ENCODE measurements at regions not wholly inside any gene's neighbourhood (a gene's known extent, or its start where the extent isn't known, plus 50 kb on each side); places are given as distances from the start of the nearest gene placed in this dataset.
"Not testable (repeated sequence)": the region's sequence is repeated elsewhere in the genome, so short reads cannot be mapped to it uniquely, and the experiment has no call there.

- in situ Hi-C loops (cut with MboI; ENCODE audit: low sequenced_read_pairs), result no loop called here
Observed at GRCh38 chr1:182229921-182230491, 161.6 kb downstream of the GLUL start.

- in situ Hi-C loops (cut with MboI; ENCODE audit: low sequenced_read_pairs), result no loop called here
Observed at GRCh38 chr1:182229451-182229850, 162.1 kb downstream of the GLUL start.

- in situ Hi-C loops (cut with MboI; ENCODE audit: low sequenced_read_pairs), result no loop called here
Observed at GRCh38 chr1:182227864-182228547, 163.6 kb downstream of the GLUL start.

GRCh38 chr1:182226618-182227017, 165.0 kb downstream of the GLUL start:
- in situ Hi-C loops (cut with MboI; ENCODE audit: low sequenced_read_pairs), result no loop called here

- in situ Hi-C loops (cut with MboI; ENCODE audit: low sequenced_read_pairs), result not testable (repeated sequence)
Observed at GRCh38 chr1:182225755-182226154, 164.2 kb upstream of the ZNF648 start.

GRCh38 chr1:182221990-182222389, 160.5 kb upstream of the ZNF648 start:
- in situ Hi-C loops (cut with MboI; ENCODE audit: low sequenced_read_pairs), result not testable (repeated sequence)

GRCh38 chr1:182221367-182221766, 159.9 kb upstream of the ZNF648 start:
- in situ Hi-C loops (cut with MboI; ENCODE audit: low sequenced_read_pairs), result not testable (repeated sequence)

DNA sequence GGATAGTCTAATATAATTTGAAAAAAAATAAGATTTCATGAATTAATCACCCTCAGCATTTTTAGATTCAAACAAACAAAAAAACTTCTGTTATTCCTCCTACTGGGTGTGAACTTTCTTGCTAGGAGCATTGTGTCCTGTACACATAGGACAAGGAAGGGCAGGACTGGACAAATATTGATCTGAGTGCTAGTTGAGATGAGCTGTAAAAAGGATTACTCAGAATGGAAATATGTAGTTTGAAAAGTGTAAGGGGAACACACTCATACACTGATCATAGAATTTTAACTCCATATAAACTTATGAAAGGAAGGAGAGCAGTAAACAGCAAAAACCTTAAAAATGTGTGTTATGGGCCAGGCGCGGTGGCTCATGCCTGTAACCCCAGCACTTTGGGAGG, 156.5 kb upstream of the ZNF648 start:
- in situ Hi-C loops (cut with MboI; ENCODE audit: low sequenced_read_pairs), result no loop called here

DNA sequence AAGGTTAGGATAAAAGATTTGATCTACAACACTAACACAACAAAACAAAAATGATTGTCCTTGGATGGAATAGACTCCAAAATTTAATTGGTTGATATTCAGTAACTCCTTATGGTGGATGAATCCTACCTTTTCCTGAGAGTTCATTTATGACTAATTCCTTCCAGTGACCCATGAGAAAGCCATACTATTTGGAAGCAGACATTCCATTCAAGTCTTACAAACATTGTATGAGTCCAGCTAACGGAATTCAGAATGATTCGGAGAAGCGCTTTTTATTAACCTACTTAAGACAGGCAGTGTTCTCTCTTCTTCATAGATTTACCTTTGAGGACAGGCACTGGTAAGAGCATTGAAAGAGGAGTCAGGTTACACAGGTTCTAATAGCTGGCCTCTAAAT, 155.6 kb upstream of the ZNF648 start:
- in situ Hi-C loops (cut with MboI; ENCODE audit: low sequenced_read_pairs), result no loop called here

DNA sequence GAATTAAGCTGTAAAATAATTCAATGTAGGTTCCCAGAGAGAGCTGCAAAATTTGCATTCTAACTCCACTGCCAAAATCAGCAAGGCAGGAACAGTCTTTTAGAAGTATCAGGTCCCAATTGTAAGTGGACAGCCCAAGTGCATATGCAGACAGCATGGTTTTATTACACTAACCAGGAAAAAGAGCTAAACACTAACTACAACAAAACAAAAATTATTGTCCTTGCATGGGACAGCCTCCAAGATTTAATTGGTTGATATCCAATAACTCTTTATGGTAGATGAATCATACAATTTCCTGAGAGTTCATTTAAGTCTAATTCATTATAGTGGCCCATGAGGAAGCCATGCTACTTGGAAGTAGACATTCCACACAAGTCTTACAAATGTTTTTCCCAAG, 154.3 kb upstream of the ZNF648 start:
- in situ Hi-C loops (cut with MboI; ENCODE audit: low sequenced_read_pairs), result no loop called here

DNA sequence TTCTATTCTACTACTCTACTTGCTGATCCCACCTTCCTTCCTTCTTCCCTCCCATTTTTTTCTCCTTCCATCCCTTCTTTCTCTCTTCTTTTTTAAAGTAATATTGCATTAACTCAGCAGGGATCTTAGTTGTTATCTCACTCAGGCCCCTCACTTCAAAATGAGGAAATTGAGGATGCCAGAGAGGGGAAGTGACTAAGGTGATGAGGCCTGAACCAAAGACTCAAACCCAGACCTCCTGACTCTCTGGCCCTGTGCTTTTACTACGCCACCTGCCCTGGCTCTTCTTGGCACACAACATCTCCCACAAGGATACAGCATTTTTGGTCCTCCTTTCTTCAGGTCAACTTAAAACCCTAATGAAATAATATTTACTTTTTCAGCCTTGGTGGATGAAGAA, 151.7 kb upstream of the ZNF648 start:
- in situ Hi-C loops (cut with MboI; ENCODE audit: low sequenced_read_pairs), result no loop called here

- in situ Hi-C loops (cut with MboI; ENCODE audit: low sequenced_read_pairs), result no loop called here
Observed at GRCh38 chr1:182211386-182211785, 149.9 kb upstream of the ZNF648 start.

DNA sequence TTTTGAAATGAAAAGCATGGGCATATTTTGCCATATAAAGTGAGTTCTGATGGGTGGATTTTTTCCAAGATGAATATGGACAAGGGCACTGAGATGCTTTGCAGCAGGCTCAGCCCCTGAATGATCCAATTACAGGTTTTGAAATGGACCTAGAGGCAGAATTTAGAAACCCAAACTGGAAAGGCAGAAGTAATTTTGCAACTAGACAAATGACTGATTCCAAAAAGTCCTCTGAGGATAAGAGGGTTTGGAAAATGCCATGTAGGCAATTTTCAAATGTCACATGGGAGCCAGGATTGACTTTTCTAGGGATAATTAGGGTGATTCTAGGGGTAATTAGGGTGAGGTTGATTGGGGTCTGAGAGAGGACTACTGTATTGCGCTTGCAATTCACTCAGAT, 148.9 kb upstream of the ZNF648 start:
- in situ Hi-C loops (cut with MboI; ENCODE audit: low sequenced_read_pairs), result no loop called here

DNA sequence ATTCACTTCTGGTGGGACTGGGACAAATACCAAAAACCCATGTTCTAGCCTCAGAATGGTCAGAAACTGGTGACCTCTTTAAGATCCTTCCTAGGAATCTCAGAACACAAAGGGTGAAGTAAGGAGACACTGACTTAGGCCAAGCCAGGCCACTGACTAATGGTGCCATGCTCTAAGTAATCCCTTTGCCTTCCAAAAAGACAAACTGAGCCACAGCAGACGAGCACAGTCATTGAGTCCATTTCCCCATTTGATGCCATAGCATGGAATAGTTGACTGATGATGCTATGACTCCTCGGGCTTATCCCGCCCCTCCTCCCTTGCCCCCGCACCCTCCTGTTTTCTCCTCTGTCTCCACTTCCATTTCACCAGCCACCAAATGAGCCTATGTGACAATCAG, 145.8 kb upstream of the ZNF648 start:
- in situ Hi-C loops (cut with MboI; ENCODE audit: low sequenced_read_pairs), result no loop called here

DNA sequence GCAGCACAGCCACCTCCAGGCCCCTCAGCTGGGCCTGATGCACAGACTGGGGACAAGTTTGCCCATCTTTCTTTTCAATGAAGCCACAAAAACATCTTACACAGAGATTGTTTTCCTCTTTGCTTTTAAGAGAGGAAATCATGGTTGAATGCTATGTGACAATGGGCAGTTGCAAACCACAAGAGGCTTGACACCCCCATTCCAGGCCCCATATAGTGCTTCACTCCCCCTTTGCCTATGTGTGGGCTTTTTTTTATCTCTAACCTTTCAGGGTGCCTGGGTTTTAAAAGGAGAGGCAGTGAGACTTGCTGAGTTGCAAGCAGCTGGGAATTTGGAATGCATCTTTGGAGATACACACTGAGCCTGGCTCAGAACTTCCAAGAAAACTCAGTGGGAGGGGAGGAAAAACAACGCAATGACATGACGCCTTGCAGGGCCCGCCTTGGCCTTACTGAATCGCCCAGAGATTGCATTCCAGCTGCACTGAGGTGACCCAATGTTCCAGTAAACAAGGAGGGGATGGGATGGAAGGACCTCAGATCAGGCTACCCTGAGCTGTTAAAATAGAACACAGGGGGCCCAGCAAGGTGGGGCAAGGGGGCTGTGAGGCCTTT, 145.2 kb upstream of the ZNF648 start:
- in situ Hi-C loops (cut with MboI; ENCODE audit: low sequenced_read_pairs), result no loop called here

DNA sequence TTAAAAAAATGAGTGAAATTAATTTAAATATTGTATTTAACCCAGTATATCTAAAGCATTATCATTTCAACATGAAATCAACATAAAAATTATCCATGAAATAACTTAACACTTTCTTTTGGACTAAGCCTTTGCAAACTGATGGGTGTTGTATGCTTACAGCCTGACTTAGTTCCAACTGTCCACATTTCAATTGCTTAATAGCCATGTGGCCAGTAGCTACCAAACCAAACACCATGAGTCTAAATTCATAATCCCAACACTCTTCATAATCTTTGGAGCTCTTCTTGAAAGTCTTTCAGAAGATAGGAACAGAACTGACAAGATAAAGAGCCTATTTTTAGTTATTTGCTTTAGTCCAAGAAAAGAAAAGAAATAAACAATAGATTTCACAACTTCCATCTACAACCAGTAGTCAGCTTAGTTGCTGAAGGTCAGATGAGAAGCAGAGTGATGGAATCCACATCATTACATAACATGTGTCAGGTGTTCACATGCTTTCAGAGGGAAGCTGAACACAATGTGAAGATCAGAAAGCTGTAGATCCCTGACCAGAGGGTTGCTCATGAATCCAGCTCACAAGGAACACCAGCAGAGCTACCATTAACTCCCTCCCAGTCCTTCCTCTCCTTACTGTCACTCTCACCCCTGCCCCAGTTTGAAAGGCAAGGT, 144.0 kb upstream of the ZNF648 start:
- in situ Hi-C loops (cut with MboI; ENCODE audit: low sequenced_read_pairs), result no loop called here

DNA sequence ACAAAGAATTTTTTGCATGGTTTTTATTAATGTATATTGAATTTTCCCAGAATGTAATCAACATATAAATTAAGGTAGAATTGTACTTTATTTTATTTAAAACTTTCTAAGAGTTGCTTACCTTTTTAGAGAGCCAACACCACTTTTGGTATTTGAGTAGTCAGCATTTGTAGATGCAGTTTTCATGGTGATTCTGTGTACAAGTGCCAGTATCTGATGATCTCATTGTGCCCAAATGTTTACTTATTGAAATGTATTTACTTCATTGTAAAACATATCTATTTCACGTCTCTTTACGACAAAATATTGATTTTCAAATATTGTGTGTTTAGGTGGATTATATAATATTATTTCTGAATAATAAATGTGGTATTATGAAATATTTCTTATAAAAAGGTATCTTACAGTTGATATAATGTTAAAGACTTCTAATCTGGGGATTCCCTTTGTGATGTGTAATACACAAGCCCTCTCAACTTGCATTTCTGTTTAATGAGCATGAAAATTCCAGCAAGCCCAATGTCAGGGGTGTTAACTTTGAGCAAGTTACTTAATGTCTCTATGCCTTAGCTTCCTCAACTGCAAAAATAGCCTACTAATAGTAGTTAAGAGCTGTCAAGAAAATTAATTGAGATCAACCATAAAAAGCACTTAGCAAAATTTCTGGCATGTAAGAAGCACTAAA, 141.8 kb upstream of the ZNF648 start:
- in situ Hi-C loops (cut with MboI; ENCODE audit: low sequenced_read_pairs), result no loop called here

GRCh38 chr1:182201490-182201889, 140.0 kb upstream of the ZNF648 start:
- in situ Hi-C loops (cut with MboI; ENCODE audit: low sequenced_read_pairs), result not testable (repeated sequence)

DNA sequence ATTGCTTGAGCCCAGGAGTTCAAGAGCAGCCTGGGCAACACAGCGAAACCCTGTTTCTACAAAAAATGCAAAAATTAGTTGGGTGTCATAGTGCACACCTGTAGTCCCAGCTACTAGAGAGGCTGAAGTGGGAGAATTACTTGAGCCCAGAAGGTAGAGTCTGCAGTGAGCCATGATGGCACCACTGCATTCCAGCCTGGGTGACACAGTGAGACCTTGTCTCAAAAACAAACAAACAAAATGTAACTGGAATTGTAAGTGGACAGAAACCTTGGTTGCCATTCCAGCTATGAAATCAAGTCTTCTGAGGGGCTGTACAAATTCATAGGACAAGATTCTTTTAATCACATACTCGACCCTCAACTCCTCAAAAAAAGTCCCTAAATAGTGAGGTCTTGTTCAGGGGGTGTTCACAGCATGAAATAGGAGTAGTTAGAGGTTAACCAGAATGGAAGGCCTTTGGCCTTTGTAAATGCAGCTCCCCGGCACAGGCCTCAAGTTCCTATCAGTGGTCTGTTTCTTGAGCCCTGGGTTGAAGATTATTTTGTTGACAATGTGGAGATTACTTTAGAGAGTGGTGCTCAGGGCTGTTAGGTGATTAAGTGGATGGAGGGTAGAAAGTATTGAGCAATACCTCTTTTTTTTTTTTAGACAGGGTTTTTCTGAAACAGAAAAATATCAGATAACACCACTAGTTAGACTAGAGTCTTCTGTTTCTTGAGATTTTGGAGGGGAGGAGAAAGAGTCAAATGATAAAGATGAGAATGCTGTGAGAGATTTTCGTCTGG, 138.7 kb upstream of the ZNF648 start:
- in situ Hi-C loops (cut with MboI; ENCODE audit: low sequenced_read_pairs), result no loop called here

DNA sequence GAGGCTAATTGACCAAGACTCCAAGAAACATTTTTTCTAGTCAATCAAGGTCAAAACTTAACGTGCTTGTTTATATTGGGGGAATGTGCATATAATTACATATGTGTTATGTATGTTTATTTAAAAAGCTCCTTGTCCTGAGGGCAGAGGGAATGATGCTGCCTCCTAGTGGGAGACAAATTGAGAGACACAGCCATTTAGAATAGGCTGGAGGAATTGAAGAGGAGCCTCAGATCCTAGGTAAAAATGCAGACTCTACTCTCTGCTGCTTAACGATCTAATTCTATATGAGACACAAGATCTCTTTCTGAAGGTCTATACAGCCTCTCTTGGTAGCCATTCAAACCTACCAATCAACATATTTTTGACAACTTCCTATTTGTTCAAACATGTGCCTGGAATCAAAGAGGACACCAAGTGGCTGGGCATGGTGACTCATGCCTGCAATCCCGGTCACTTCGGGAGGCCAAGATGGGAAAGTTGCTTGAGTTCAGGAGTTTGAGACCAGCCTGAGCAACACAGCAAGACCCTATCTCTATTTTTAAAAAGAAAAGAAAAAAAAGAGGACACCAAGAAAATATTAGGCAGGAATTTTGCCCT, 136.6 kb upstream of the ZNF648 start:
- in situ Hi-C loops (cut with MboI; ENCODE audit: low sequenced_read_pairs), result no loop called here
